GM23248 (cell line): ENCODE measurements at regions not wholly inside any gene's neighbourhood (a gene's known extent, or its start where the extent isn't known, plus 50 kb on each side); places are given as distances from the start of the nearest gene placed in this dataset.

ENCODE experiments used
- DNase-seq: peaks from one replicate; pipeline ENCODE4 v3.0.0-alpha.2; 2015
- H2AFZ ChIP-seq: fragments of 200-600 bp; sonication (generic); 2 replicates; pipeline ENCODE4 v1.6.1; 2016; ENCODE audit warnings: antibody characterized with exemption
- H3F3A ChIP-seq: fragments of 200-600 bp; sonication (generic); 2 replicates; pipeline ENCODE4 v1.6.1; 2016; ENCODE audit warnings: mild to moderate bottlenecking, antibody characterized with exemption, mixed run types; ENCODE audit not compliant: insufficient read depth
- H3K27ac ChIP-seq: fragments of 200-600 bp; sonication (generic); 2 replicates; pipeline ENCODE4 v1.5.1; 2016; ENCODE audit warnings: mild to moderate bottlenecking
- H3K27me3 ChIP-seq: fragments of 200-600 bp; sonication (generic); replicated peaks from 2 replicates; pipeline ENCODE4 v1.6.1; 2016; ENCODE audit warnings: mild to moderate bottlenecking; ENCODE audit not compliant: insufficient read depth
- H3K36me3 ChIP-seq: fragments of 200-600 bp; sonication (generic); 2 replicates; pipeline ENCODE4 v1.6.1; 2016; ENCODE audit warnings: low read depth, mild to moderate bottlenecking
- H3K4me1 ChIP-seq: fragments of 200-600 bp; sonication (generic); 2 replicates; pipeline ENCODE4 v1.6.1; 2016; ENCODE audit warnings: mild to moderate bottlenecking; ENCODE audit not compliant: insufficient read depth
- H3K4me2 ChIP-seq: fragments of 200-600 bp; sonication (generic); one replicate; pipeline ENCODE4 v1.6.1; 2016; ENCODE audit warnings: mild to moderate bottlenecking; ENCODE audit not compliant: unreplicated experiment
- H3K4me3 ChIP-seq: fragments of 200-600 bp; sonication (generic); 2 replicates; pipeline ENCODE4 v1.5.1; 2016; ENCODE audit warnings: mild to moderate bottlenecking
- H3K79me2 ChIP-seq: fragments of 200-600 bp; sonication (generic); 2 replicates; pipeline ENCODE4 v1.6.1; 2016; ENCODE audit warnings: mild to moderate bottlenecking; ENCODE audit not compliant: insufficient read depth
- H3K9ac ChIP-seq: fragments of 200-600 bp; sonication (generic); 2 replicates; pipeline ENCODE4 v1.6.1; 2016; ENCODE audit warnings: mild to moderate bottlenecking
- H3K9me2 ChIP-seq: fragments of 200-600 bp; sonication (generic); 2 replicates; pipeline ENCODE4 v1.6.1; 2016; ENCODE audit warnings: mixed run types, mild to moderate bottlenecking, moderate library complexity; ENCODE audit not compliant: insufficient read depth
- H3K9me3 ChIP-seq: fragments of 200-600 bp; sonication (generic); one replicate; pipeline ENCODE4 v1.6.1; 2017; ENCODE audit warnings: low read depth
- H4K20me1 ChIP-seq: fragments of 200-600 bp; sonication (generic); 2 replicates; pipeline ENCODE4 v1.6.0; 2016; ENCODE audit not compliant: insufficient read depth
- EZH2 ChIP-seq: fragments of 200-600 bp; sonication (generic); IDR thresholded peaks from 2 replicates; pipeline ENCODE4 v1.6.1; 2018; ENCODE audit warnings: antibody characterized with exemption, mild to moderate bottlenecking; ENCODE audit not compliant: insufficient read depth, poor library complexity, severe bottlenecking
- EZH2phosphoT487 ChIP-seq: fragments of 200-600 bp; sonication (generic); IDR thresholded peaks from 2 replicates; pipeline ENCODE4 v1.6.1; 2018; ENCODE audit warnings: antibody characterized with exemption, moderate library complexity, mild to moderate bottlenecking, low read depth; ENCODE audit not compliant: insufficient read depth
- WGBS, 2 experiments: methylation state at CpG; one replicate each; pipeline ENCODE4 v1.1.6; 2015 to 2017; ENCODE audit warnings: low lambda C conversion rate in 2 of 2, low coverage in 1 of 2; ENCODE audit errors: missing lambda C conversion rate in 2 of 2; 5-methylcytosine and 5-hydroxymethylcytosine counted together
- in situ Hi-C: fragments of 300-500 bp; cut with MboI; formaldehyde crosslinking; loops from 2 replicates; pipeline ENCODE4 v1.15.0; 2020

GRCh38 chr1:4079815-4080214 is 179.7 kb upstream of the C1orf174 start:
- H3K27ac ChIP-seq = no peak overlapping the region
- no peaks in the 10 kb centered on the region for H3K4me1 ChIP-seq
- no peak overlapping the region for H2AFZ ChIP-seq
- H3K9ac ChIP-seq = no peak overlapping the region
- no peaks in the 10 kb centered on the region for H3K79me2 ChIP-seq
- no peaks in the 10 kb centered on the region for H4K20me1 ChIP-seq
- WGBS, 2 experiments = 55 to 65% methylated on average over 5 of the region's 5 CpGs
- H3K9me3 ChIP-seq = no peaks in the 10 kb centered on the region
- DNase-seq = no peak
- H3F3A ChIP-seq = no peaks in the 10 kb centered on the region
- no peaks in the 10 kb centered on the region for H3K9me2 ChIP-seq
- H3K4me2 ChIP-seq = no peak overlapping the region
- in situ Hi-C loops = no loop called here
- TF ChIP-seq EZH2 = no peak
- H3K27me3 ChIP-seq = no peaks in the 10 kb centered on the region
- no peaks in the 10 kb centered on the region for H3K36me3 ChIP-seq
- H3K4me3 ChIP-seq = no peak overlapping the region

GRCh38 chr1:4081806-4082711 is 182.0 kb upstream of the C1orf174 start:
- no peaks in the 10 kb centered on the region for H3K36me3 ChIP-seq
- no peak overlapping the region for H3K9ac ChIP-seq
- H3K79me2 ChIP-seq = no peaks in the 10 kb centered on the region
- no peaks in the 10 kb centered on the region for H3F3A ChIP-seq
- no peaks in the 10 kb centered on the region for H3K9me3 ChIP-seq
- H3K4me2 ChIP-seq = no peak overlapping the region
- H3K27me3 ChIP-seq = no peaks in the 10 kb centered on the region
- H3K4me1 ChIP-seq = no peaks in the 10 kb centered on the region
- no peaks in the 10 kb centered on the region for H4K20me1 ChIP-seq
- WGBS, 2 experiments = 13 to 14% methylated on average over 21 to 23 of the region's 23 CpGs
- in situ Hi-C loops = no loop called here
- no peak overlapping the region for H2AFZ ChIP-seq
- no peaks in the 10 kb centered on the region for H3K9me2 ChIP-seq
- H3K27ac ChIP-seq = no peak overlapping the region
- H3K4me3 ChIP-seq = no peak overlapping the region
- no peak for TF ChIP-seq EZH2phosphoT487
- TF ChIP-seq EZH2 = no peak
- no peak for DNase-seq

- no peak overlapping the region for H3K27ac ChIP-seq
- H3K4me1 ChIP-seq = no peaks in the 10 kb centered on the region
- TF ChIP-seq EZH2 (no peak), EZH2phosphoT487 (no peak)
- H3K27me3 ChIP-seq = no peaks in the 10 kb centered on the region
- no peak for DNase-seq
- H3K9ac ChIP-seq = no peak overlapping the region
- no peaks in the 10 kb centered on the region for H4K20me1 ChIP-seq
- no peaks in the 10 kb centered on the region for H3K9me3 ChIP-seq
- 7 to 10% methylated on average over 18 of the region's 18 CpGs for WGBS, 2 experiments
- no peak overlapping the region for H3K4me3 ChIP-seq
- H3F3A ChIP-seq = no peaks in the 10 kb centered on the region
- no peaks in the 10 kb centered on the region for H3K79me2 ChIP-seq
- in situ Hi-C loops = no loop called here
- no peaks in the 10 kb centered on the region for H3K36me3 ChIP-seq
- no peak overlapping the region for H3K4me2 ChIP-seq
- no peaks in the 10 kb centered on the region for H3K9me2 ChIP-seq
- no peak overlapping the region for H2AFZ ChIP-seq
Observed at GRCh38 chr1:4083231-4084047, 183.4 kb upstream of the C1orf174 start.

- no peaks in the 10 kb centered on the region for H3K36me3 ChIP-seq
- H3K79me2 ChIP-seq = no peaks in the 10 kb centered on the region
- H3K27ac ChIP-seq = no peak overlapping the region
- H3K4me1 ChIP-seq = no peaks in the 10 kb centered on the region
- no peaks in the 10 kb centered on the region for H3K27me3 ChIP-seq
- no peaks in the 10 kb centered on the region for H3F3A ChIP-seq
- no peaks in the 10 kb centered on the region for H3K9me2 ChIP-seq
- H3K4me3 ChIP-seq = no peak overlapping the region
- DNase-seq = no peak
- no peaks in the 10 kb centered on the region for H3K9me3 ChIP-seq
- in situ Hi-C loops = no loop called here
- H3K4me2 ChIP-seq = no peak overlapping the region
- TF ChIP-seq EZH2 (no peak), EZH2phosphoT487 (no peak)
- no peak overlapping the region for H2AFZ ChIP-seq
- H3K9ac ChIP-seq = no peak overlapping the region
- no peaks in the 10 kb centered on the region for H4K20me1 ChIP-seq
- 6% methylated on average over 6 of the region's 6 CpGs for WGBS, 2 experiments
Observed at GRCh38 chr1:4084048-4084431, 184.0 kb upstream of the C1orf174 start.
